ENCODE measurements at regions not wholly inside any gene's neighbourhood (a gene's known extent, or its start where the extent isn't known, plus 50 kb on each side); places are given as distances from the start of the nearest gene placed in this dataset.

DNA sequence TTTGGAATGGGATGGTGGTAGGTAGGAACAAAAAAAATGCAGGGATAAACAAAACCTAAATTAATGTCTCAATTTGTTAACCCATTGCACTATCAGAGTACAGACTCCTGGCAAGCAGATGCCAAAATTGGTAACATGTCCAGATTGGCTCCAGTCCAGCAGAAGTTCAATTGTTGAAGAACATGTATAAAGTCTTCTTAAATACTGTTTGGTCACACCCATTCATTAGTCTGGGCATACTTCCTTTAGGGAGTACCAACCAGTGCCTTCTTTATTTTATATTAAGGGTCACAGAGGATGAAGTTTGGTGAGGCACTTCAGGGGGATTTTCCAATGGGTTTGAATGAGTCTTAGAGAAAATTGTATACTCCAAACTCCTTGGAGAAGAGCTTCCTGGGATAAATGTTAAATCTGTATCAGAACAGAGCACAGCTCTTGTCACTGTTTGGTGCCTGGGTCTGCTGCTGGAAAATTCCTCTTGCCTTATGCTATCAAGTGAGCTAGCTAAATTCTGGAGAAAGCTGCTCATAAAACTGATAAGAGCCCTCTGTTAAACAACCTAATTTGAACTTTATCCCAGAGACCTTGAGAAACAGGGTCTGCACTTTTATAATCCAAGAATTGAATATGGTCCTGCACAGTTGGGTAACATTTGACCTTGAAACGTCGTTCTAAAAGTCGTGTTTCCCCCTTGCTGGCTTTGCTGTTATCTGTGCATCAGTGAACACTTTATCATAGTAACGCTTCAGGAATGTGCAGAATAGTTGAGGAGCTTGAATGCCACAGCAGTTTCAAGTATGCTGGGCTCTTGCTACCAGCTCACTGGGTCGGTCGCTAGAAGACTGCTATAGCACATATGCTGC, 334.1 kb upstream of the CITED2 start:
- H3K4me3 ChIP-seq (ENCODE audit: low read length): no peak overlapping the region
- H3K79me2 ChIP-seq (ENCODE audit: low read length): no peaks in the 10 kb centered on the region
- H3K36me3 ChIP-seq (replicated peaks; ENCODE audit: insufficient read depth, low read length): no peaks in the 10 kb centered on the region
- no peak overlapping the region for H3K4me2 ChIP-seq (ENCODE audit: low read depth, low read length)
- TF ChIP-seq, protein P1, sequence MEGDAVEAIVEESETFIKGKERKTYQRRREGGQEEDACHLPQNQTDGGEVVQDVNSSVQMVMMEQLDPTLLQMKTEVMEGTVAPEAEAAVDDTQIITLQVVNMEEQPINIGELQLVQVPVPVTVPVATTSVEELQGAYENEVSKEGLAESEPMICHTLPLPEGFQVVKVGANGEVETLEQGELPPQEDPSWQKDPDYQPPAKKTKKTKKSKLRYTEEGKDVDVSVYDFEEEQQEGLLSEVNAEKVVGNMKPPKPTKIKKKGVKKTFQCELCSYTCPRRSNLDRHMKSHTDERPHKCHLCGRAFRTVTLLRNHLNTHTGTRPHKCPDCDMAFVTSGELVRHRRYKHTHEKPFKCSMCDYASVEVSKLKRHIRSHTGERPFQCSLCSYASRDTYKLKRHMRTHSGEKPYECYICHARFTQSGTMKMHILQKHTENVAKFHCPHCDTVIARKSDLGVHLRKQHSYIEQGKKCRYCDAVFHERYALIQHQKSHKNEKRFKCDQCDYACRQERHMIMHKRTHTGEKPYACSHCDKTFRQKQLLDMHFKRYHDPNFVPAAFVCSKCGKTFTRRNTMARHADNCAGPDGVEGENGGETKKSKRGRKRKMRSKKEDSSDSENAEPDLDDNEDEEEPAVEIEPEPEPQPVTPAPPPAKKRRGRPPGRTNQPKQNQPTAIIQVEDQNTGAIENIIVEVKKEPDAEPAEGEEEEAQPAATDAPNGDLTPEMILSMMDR (IDR thresholded peaks at IDR 0.05; ENCODE audit: low read length): no peak
- no peak for TF ChIP-seq EZH2phosphoT487 (IDR thresholded peaks at IDR 0.05; ENCODE audit: low read length)
- TF ChIP-seq EZH2 (optimal IDR thresholded peaks at IDR 0.05; ENCODE audit: low read depth, low read length): no peak
- no peak overlapping the region for H2AFZ ChIP-seq (ENCODE audit: low read length)
- no peaks in the 10 kb centered on the region for H3F3A ChIP-seq (ENCODE audit: insufficient read depth, low read length)
- no peak overlapping the region for H3K9ac ChIP-seq (ENCODE audit: low read length)
- no peaks in the 10 kb centered on the region for H4K20me1 ChIP-seq (ENCODE audit: insufficient read depth, low read length)
- H3K4me1 ChIP-seq (ENCODE audit: low read length): no peaks in the 10 kb centered on the region
- no peaks in the 10 kb centered on the region for H3K27me3 ChIP-seq (replicated peaks; ENCODE audit: insufficient read depth, low read length)
- no peak overlapping the region for H3K27ac ChIP-seq (ENCODE audit: low read length)
- DNase-seq: no peak
- H3K9me3 ChIP-seq (replicated peaks; ENCODE audit: insufficient read depth, low read length): no peaks in the 10 kb centered on the region
- no peaks in the 10 kb centered on the region for H3K9me2 ChIP-seq (replicated peaks; ENCODE audit: insufficient read depth, low read length)

DNA sequence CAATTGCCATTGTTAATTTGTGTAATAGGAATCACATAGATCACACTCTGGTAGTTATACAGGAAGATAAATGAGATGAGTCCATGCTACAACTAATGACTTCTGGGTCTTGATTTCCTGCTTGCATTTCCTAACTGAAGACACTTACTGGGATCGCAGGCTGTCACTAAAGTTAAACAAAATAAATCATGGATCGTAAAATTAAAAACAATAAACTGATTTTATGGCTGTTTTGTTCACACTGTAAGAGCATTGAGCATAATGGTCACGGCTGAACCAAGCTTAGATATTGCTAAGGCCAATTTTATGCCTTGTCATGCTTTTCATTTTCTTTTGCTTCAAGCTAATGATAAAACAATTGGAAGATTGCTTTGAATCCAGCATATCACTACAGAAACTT, 332.5 kb upstream of the CITED2 start:
- Histone ChIP-seq H3K4me3 (ENCODE audit: low read length) (no peak overlapping the region), H3F3A (ENCODE audit: insufficient read depth, low read length) (no peaks in the 10 kb centered on the region), H3K27me3 (replicated peaks; ENCODE audit: insufficient read depth, low read length) (no peaks in the 10 kb centered on the region), H3K79me2 (ENCODE audit: low read length) (no peaks in the 10 kb centered on the region), H4K20me1 (ENCODE audit: insufficient read depth, low read length) (no peaks in the 10 kb centered on the region), H2AFZ (ENCODE audit: low read length) (no peak overlapping the region), H3K36me3 (replicated peaks; ENCODE audit: insufficient read depth, low read length) (no peaks in the 10 kb centered on the region), H3K9ac (ENCODE audit: low read length) (no peak overlapping the region), H3K4me2 (ENCODE audit: low read depth, low read length) (no peak overlapping the region), H3K9me2 (replicated peaks; ENCODE audit: insufficient read depth, low read length) (no peaks in the 10 kb centered on the region), H3K9me3 (replicated peaks; ENCODE audit: insufficient read depth, low read length) (no peaks in the 10 kb centered on the region), H3K4me1 (ENCODE audit: low read length) (no peaks in the 10 kb centered on the region), H3K27ac (ENCODE audit: low read length) (no peak overlapping the region)
- no peak for TF ChIP-seq EZH2phosphoT487 (IDR thresholded peaks at IDR 0.05; ENCODE audit: low read length)
- TF ChIP-seq, protein P1 (IDR thresholded peaks at IDR 0.05; ENCODE audit: low read length): no peak
- no peak for TF ChIP-seq EZH2 (optimal IDR thresholded peaks at IDR 0.05; ENCODE audit: low read depth, low read length)
- DNase-seq: no peak

DNA sequence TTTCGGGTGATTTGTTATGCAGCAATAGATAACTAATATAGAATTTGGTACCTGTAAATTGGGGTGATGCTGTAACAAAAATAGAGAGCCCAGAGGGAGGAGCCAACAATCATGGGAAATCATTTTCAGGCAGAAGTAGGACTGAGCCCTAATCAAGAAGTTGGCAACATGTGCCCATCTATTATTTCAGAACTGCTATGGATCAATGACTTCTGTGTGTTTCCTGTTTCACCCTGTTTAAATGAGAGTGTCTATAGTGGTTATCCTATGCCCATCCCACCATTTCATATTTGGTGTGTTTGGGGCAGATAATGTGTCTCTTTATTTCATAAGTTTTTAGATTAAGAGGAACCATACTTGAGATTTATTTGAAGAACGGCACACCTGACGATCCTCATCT, 330.8 kb upstream of the CITED2 start:
- no peaks in the 10 kb centered on the region for H3K27me3 ChIP-seq (replicated peaks; ENCODE audit: insufficient read depth, low read length)
- H3F3A ChIP-seq (ENCODE audit: insufficient read depth, low read length): no peaks in the 10 kb centered on the region
- TF ChIP-seq EZH2 (optimal IDR thresholded peaks at IDR 0.05; ENCODE audit: low read depth, low read length): no peak
- TF ChIP-seq, protein P1 (IDR thresholded peaks at IDR 0.05; ENCODE audit: low read length): no peak
- TF ChIP-seq EZH2phosphoT487 (IDR thresholded peaks at IDR 0.05; ENCODE audit: low read length): no peak
- DNase-seq: no peak
- no peaks in the 10 kb centered on the region for H4K20me1 ChIP-seq (ENCODE audit: insufficient read depth, low read length)
- no peak overlapping the region for H3K4me2 ChIP-seq (ENCODE audit: low read depth, low read length)
- no peaks in the 10 kb centered on the region for H3K4me1 ChIP-seq (ENCODE audit: low read length)
- H3K79me2 ChIP-seq (ENCODE audit: low read length): no peaks in the 10 kb centered on the region
- H3K27ac ChIP-seq (ENCODE audit: low read length): no peak overlapping the region
- H3K9ac ChIP-seq (ENCODE audit: low read length): no peak overlapping the region
- H3K9me2 ChIP-seq (replicated peaks; ENCODE audit: insufficient read depth, low read length): no peaks in the 10 kb centered on the region
- H3K9me3 ChIP-seq (replicated peaks; ENCODE audit: insufficient read depth, low read length): no peaks in the 10 kb centered on the region
- H2AFZ ChIP-seq (ENCODE audit: low read length): no peak overlapping the region
- H3K4me3 ChIP-seq (ENCODE audit: low read length): no peak overlapping the region
- no peaks in the 10 kb centered on the region for H3K36me3 ChIP-seq (replicated peaks; ENCODE audit: insufficient read depth, low read length)
